Stimulated activated CD8-positive, alpha-beta memory T cell treated with anti-CD3 and anti-CD28 coated beads, Interleukin-4, amount 100 ng/mL, for 1 hour (primary cell): ENCODE measurements at regions not wholly inside any gene's neighbourhood (a gene's known extent, or its start where the extent isn't known, plus 50 kb on each side); places are given as distances from the start of the nearest gene placed in this dataset.
"Not testable (repeated sequence)": the region's sequence is repeated elsewhere in the genome, so short reads cannot be mapped to it uniquely, and the experiment has no call there.

Experiments
- DNase-seq, 2 donors: peaks; one replicate each; pipeline ENCODE4 v3.0.0-alpha.2; 2020; ENCODE audit warnings: low read depth in 2 of 2, low spot score in 1 of 2

DNA sequence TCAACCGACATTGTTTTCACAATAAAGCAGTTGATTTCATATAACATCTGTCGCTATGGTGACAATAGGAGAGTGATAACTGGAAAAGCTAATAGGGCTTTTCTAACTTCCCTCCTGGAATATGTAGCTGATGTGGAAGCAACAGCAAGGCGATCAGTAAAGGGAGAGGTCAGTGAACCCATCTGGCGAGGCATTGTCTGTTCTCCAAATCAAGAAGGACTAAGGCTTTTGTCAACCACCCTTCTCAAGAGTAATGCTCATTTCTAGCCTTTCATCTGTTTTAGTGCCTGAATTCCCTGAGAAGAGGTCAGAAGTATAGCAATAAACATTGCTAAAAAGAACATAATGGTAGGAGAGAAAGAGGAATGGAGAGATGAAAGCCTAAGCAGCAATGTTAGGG, 201.3 kb downstream of the AKAP7 start:
- DNase-seq: no peak

DNA sequence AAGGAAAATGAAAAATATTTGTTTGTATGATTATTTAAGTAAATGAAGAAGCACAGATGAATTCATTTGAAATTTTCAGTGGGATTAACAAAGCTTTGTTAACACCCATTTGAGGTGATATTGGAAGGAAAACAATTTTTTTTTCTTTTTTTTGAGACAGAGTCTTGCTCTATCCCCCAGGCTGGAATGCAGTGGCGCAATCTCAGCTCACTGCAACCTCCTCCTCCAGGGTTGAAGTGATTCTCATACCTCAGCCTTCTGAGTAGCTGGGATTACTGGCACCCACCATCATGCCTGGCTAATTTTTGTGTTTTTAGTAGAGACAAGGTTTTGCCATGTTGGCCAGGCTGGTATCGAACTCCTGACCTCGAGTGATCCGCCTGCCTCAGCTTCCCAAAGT, 211.6 kb downstream of the AKAP7 start:
- DNase-seq: not testable (repeated sequence)

DNA sequence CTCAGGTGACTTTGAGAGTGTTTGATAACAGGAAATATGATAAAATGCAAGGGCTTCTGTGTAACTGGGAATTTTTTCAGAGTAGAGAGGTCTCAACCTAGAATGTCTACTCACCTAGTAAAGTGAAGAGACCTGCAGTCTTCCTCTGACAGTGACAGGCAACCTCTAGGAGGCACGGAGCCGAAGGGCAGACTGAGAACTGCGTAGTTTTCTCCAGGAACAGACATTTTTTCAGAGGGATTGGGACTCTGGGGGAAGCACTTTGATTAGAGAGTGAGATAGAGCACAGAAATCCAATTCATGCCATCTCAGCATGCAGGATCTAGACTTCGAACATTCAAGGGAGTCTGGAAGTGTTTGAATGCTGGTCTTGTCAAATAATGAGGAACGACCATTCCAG, 213.3 kb downstream of the AKAP7 start:
- no peak for DNase-seq

DNA sequence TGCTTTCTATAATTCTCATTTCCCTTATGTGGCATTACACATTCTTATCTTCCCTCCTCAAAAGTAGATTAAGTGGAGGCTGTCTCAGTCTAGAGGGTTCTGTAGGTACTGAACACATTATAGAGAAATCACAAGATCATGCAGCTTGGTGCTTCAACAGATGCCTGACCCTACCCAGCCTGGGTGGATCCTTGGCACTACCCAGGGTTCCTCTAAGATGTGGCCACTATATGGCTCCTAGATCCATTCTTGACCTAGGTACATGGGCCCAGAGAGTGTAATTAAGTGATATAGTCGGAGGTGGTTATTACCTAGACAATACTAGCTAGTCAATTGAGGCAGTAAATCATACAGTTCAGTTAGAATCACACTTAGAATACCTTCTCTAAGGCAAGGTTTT, 213.9 kb downstream of the AKAP7 start:
- no peak for DNase-seq

DNA sequence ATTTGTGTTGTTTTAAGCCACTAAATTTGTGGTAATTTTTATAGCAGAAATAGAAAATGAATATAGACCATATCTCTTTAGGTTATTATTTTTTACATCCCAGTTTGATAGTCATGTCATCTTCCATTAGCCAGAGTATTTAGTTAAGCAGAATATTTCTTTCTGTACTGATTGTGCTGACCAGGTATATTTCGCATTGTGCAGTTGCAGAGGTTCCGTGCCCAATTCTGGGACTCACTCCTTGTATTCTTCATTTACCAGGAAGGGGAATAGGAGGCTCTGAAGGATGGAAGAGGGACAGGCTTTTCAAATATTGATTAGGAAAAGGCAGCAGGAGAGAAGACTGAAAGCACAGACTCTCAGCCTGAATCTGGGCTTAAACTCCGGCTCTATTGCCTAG, 217.8 kb downstream of the AKAP7 start:
- no peak for DNase-seq

DNA sequence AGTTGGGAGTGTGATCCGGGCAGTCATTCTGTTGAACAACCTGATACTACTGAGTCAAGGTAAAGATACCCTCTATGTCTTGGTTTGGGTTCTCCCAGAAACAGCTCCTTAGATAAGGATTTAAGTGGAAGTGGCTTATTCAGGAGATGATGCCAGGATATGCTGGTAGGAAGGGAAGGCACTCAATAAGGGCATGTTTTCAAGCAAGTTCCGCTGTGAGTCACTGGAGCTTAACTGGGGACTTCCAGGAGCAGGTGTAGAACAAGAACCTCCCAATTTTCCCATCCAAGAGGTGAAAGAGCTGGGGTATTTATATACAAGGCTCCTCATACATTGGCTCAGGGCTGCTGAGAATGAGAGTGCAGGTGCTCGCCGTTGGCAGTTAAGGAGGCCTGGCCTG, 218.6 kb downstream of the AKAP7 start:
- DNase-seq: no peak

DNA sequence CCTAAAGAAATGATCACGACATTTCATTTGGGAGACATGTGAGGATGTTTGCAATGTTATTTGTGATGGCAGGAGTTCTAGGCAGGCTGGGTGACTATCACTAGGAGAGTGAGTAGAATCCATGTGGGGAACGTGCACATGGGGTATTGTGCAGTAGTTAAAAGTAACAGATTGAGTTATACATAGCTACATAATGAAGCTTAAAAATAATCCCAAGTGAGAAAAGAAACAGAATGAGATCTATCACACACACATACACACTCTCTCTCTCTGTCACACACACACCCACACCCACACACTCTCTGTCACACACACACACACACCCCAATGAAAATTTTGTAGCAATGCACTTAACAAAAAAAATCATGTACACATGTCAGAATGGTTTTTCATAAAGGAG, 218.7 kb upstream of the ARG1 start:
- DNase-seq: no peak

DNA sequence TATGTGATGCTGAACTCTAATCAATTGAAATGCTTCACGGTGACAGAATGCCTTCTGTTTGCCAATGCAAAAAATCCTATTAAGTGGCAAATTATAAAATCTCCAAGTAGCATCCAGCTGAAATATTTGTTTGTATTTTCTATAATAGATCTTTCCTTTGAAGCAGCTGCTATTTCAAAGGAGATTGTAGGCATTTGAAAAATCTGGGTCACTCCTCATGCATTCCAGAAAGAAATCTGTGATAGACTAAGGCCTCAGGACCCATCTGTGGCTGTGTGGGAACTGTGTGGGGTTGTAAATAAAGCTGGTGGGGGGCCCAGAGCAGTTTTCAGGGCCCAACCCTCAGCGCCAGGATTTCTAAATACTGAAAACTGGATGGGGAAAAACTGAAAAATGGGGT, 216.9 kb upstream of the ARG1 start:
- no peak for DNase-seq

DNA sequence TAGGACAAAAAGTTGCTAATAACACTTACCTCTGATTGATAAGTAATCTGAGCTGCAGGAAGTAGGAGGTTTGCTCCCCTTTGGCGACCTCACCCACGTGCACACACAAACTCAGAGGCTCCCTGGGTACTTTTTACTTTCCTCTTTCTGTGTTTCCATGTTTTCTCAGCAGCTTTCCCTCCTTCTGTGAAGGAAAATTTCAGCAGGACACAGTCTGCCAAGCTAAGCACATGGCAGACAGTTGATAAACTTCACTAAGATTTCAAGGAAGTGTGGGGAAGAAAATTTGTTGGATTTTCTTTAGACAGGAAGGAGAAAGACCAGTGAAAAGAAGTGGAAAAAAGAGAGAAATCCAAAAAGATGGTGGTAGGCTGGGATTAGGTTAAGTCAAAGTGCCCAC, 215.5 kb upstream of the ARG1 start:
- DNase-seq: no peak

DNA sequence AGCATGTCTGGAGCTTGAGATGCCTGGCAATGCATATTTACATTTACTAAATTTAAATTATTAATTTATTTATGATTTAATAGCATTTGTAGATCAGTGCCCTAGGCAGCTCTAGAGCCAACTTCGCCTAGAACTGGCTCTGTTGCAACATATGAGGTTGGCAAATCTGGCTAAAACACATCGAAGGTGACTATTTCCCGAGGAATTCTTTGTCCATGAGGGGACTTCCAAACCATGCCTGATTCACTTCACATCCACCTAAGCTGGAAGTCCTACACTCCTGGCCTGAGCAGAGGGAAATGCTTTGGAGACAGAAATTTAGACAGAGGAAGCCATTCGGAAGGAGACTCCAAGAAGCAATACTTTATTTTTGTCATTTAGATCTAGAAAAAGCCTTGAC, 211.0 kb upstream of the ARG1 start:
- DNase-seq: no peak

DNA sequence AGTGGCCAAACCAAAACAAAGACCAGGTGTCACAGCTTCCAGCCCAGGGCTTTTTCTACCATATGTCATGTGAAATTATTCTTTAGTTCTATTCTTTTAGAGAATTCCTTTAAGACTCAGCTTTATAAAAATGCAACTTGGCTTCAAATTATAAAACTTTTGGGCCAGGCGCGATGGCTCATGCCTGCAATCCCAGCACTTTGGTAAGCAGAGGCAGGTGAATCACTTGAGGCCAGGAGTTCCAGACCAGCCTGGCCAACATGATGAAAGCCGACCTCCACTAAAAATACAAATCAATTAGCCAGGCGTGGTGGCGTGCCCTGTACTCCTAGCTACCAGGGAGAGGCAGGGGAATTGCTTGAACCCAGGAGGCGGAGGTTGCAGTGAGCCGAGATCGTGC, 210.3 kb upstream of the ARG1 start:
- DNase-seq: no peak

DNA sequence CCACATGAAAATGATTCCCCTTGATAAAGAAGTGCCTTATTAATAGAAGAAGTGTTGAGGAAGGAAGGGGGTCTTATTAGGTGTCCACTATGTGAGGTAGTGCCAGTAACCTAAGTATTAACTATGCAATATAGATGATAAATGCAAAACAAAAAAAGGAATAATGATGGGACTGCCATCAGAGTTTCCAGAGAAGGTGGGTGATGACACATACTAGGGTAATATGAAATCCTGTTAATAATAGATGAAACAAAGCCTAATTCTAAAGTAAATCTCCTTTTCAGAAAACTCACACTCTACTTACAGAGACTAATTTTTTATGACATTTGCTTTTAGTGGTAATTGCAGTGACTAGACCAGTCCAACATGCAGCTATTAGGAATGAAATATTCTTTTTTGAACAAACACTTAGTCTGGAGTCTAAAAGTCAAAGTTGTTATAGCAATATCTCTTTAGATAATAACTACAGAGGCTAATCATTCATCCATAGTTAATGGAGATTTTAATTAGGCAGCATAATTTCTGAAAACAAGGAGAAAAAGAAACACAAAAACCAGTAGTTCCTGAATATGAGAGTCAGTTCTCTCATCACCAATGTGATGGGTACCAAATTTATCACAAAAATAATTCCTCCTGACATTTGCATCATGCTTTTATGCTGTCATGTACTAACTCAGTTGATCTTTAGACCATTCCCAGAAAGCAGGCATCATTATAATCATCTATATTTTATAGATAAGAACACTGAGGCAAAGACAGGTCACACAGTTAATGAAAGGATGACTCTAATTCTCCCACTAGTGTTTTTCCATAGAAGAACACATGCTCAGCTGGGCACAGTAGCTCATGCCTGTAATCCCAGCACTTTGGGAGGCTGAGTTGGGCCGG, 208.8 kb upstream of the ARG1 start:
- no peak for DNase-seq

DNA sequence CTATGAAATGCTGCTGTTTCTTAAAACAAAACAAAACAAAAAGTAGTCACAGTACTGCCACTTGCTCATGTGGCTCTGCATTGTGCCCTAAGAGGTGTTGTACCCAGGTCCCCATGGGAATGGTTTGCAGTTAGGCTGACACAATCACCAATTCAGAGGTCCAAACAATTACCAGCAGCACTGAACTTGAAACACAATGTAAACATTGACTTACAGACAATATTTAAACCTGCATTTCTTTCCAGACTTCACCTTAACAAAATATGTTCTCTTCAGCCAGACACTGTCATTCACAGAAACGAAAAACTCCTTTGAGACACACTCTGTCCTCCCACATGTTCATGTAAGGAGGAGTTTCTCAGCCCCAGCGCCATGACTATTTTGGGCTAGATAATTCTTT, 206.8 kb upstream of the ARG1 start:
- no peak for DNase-seq

DNA sequence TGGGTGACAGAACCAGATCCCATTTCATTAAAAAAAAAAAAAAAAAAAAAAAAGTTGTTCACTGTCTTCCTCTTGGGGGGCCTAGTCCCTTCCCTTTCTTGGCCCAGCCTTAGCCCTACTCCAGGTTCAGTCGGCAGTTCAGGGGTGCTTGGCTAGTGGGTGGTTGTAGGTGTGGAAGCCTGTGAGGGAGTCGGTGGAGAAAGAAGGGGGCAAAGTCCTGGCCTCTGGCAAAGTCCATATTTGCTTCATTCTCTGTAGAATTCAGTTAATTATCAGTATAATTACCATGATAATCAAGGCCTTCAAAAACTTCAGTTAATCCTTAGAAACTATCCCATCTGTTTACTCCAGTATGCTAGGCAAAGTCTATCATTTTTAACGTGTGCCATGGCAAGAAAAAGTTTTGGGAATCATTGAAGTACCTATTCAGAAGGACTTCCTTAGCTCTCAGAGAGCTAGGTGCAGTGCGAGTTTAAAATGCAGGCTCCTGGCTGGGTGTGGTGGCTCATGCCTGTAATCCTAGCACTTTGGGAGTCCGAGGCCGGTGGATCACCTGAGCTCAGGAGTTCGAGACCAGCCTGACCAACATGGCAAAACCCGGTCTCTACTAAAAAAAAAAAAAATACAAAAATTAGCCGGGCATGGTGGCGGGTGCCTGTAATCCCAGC, 205.7 kb upstream of the ARG1 start:
- DNase-seq: no peak

DNA sequence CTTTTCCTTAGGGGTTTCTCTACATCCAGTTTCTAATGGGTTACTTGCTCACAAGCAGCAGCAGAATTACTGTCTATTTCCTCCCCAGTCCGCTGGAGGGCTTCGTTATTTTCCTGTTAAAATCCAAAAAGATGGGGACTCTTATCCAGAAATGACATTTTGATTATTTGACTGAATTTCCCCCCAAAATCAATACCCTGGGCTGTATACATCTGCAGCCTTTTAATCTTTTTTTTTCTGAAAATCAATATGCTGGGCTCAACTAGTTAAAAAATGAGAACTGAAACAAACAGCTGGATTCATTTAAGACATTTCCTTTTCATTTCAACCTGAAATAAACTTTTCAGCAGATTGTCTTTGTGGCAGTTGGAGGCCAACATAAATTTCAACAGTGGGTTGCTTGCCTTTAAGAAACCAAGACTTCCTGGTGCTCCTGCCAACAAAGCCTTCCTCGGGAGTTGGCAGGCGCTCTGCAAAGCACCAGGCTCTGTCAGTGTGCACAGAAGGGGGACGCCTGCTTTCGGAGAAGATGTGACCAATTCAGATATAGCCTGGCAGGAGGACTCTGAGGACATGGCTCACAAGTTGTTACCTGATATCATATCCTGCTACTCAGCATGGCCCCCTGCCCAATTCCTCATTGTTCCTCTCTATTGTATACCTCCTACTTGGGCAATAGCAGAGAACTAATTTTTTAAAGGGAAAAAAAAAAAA, 204.7 kb upstream of the ARG1 start:
- DNase-seq: no peak

DNA sequence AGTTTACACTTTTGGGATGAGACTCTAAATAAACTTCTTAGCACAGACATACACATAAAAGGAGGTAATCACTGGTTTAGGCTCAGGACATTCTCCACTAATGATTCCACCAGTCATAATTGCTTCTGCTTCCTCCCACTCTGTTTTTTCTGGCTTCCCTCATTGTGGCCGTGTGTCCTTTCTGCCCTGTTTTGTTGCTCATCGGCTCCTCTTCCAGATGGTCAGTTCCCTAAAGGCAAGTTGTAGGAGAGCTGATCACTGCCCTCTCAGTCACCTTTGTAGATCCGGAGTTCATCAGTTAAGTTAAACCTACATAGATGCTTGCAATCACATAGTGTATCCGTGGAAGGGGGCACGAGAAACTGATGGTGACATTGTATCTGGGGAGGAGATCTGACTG, 200.5 kb upstream of the ARG1 start:
- DNase-seq: no peak

DNA sequence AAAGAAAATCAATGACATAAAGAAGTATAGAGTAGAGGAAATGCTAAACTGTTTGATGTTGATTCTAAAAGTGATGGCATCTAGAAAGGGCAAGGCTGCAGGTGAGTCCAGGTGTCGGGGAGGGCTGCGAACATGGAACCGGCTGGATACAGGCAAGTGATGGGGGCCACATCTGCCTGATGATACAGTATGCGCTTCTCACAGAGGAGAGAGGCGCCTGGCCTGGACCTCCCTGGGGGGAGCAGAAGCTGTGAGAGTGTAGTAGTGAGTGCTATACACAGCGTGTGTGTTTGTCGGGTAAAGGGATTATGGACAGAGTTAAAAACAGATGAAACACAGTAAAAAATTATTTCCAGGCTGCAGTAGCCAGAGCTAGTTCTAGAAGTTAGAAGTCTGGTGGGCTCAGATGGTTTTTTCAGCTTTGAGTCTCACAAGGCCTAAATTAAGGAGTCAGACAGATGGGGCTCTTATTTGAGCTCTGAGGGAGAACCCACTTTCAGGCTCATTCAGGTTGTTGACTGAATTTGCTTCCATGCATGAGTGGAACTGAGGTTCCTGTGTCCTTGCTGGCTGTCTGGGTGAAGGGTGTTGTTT, 195.8 kb upstream of the ARG1 start:
- no peak for DNase-seq

DNA sequence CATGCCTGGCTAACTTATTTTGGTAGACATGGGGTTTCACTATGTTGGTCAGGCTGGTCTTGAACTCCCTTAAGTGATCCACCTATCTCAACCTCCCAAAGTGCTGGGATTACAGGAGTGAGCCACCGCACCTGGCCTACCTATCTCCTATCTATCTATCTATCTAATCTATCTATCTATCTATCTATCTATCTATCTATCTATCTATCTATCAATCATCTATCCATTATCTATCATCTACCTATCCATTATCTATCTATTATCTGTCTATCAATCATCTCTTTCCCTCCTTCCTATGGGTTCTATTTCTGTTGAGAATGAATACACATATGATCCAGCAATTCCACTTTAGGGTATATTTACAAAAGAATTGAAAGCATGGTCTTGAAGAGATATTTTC, 194.2 kb upstream of the ARG1 start:
- no peak for DNase-seq

DNA sequence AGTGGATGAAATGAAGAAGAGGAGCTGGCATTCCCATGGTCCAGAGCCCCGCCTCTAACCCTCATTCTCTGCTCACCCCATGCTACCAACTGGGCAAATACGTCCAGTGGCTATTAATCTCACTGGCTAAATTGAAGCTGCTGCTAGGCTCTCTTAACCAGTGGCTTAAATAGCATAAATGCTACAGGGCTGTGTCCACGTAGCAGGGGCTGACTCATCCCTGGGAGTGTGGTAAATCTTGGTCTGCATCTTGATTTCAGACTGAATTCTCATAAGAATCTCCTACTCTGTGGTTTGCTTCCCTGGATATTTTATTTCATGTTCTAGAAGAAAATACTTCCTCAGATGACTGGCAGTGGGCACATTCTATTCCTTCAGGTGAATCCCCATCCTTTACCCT, 193.1 kb upstream of the ARG1 start:
- no peak for DNase-seq

DNA sequence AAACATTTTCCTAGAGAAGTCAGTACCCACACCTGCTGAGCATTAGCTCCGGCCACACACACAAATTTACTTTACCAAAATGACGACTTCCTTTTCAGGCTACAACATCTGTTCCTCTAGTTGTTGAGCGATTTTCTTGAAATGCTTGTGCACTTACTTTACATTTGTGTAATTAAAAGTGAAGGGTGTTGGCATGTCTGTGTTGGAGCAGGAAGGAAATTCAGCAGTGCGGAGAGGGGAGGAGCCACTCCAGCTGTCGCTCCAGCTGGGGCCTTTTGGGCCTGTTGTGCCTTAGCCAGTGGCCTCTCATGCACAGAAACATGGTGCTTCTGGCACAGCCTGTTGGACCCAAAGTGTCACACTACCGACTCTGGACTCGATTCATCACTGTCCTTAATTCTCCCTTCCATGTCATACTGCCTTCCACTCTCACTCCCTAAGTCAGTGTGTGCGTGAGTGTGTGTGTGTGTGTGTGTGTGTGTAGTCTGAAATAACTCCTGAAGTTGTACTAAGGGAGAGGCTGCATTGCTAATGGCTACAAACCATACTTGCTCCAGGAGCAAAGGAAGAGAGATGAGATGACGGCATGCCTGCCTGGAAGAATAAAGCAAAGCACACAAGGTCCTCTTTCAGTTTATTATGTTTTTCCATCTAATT, 191.8 kb upstream of the ARG1 start:
- no peak for DNase-seq

DNA sequence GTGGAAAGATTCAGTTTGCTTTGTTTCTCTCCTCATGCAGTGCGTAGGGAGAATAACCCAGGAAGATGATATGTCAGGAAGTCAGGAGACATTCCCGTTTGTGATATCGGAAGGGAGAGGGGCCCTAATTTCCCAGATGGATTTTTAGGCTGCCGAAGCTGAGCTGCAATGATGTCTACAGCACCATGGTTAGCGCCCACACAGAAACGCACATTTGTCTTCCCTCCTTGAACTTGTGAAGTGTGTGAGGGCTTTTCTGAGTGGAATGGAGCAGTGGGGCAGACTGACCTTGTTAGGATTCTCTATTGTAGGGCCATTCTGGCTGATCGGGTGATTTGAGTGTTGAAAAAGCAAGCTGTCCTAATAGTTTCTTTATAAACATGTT, 191.3 kb upstream of the ARG1 start:
- no peak for DNase-seq
